ENCODE measurements at regions not wholly inside any gene's neighbourhood (a gene's known extent, or its start where the extent isn't known, plus 50 kb on each side); places are given as distances from the start of the nearest gene placed in this dataset.
"Not testable (repeated sequence)": the region's sequence is repeated elsewhere in the genome, so short reads cannot be mapped to it uniquely, and the experiment has no call there.

DNA sequence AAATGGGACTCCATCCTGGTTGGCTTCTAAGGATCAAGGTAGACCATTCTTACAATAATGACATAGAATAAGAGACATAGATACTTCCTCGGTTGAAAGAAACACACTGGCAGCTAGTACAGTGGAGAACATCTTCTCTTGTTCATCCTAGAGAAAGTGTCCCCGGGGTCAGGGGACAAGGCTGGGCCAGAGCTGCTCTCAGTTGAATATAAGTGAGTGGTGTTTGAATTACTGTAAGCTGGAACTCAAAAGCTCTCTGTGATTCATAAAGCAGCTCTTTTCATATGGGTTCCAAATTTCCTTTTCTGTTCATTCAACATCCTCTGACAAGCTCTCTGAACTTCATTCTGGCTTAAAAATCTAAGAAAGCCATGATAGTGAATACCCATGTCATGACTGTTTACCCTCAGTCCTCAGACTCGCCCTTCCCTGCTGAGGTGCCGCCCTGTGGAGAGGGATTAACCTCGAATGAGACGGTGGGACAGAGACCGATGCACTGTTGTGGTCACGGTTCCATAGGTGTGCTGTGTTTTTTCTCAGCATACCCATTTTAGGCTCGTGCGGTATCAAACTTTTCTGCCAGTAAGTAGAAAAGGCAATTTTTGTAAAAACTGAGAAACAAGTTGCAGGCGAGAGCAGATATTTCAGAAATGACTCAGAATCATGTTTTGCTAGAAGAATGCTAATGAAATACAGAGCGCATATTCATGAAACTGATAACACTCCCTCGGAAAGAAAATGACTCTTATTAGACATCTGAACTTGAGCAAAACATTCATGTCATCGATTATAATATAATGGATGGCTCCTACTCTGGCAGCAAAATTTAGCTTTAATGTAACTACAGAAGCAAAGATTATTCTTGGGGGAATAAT lies 351.1 kb downstream of the ANAPC1 start:
- H3K36me3 Mint-ChIP-seq (ENCODE audit: low read depth); intact Hi-C loops (cut with micrococcal nuclease); H3K9me3 Mint-ChIP-seq; H3K27me3 Mint-ChIP-seq: not testable (repeated sequence)
- Mint-ChIP-seq H3K27ac (peak overlapping the region; percentile 92), H3K4me1 (peaks cover 34% of the 10 kb centered on the region), H3K4me3 (peak overlapping the region; percentile 75)
- DNase-seq = peak; percentile 78

GRCh38 chr2:111533557-111534247 lies 350.3 kb downstream of the ANAPC1 start:
- intact Hi-C loops (cut with micrococcal nuclease); H3K27me3 Mint-ChIP-seq; H3K36me3 Mint-ChIP-seq (ENCODE audit: low read depth); H3K9me3 Mint-ChIP-seq: not testable (repeated sequence)
- Mint-ChIP-seq H3K4me3 (peak overlapping the region; percentile 68), H3K27ac (peak overlapping the region; percentile 84), H3K4me1 (peaks cover 32% of the 10 kb centered on the region)
- peak; percentile 62 for DNase-seq

GRCh38 chr2:111534910-111535352 lies 349.1 kb downstream of the ANAPC1 start:
- Mint-ChIP-seq H3K9me3 (peaks cover 4% of the 10 kb centered on the region), H3K27me3 (no peaks in the 10 kb centered on the region), H3K27ac (peak overlapping the region; percentile 75), H3K4me3 (peak overlapping the region; percentile 14), H3K4me1 (peaks cover 32% of the 10 kb centered on the region), H3K36me3 (ENCODE audit: low read depth) (peaks cover 7% of the 10 kb centered on the region)
- intact Hi-C loops (cut with micrococcal nuclease) = no loop called here
- peak; percentile 58 for DNase-seq

DNA sequence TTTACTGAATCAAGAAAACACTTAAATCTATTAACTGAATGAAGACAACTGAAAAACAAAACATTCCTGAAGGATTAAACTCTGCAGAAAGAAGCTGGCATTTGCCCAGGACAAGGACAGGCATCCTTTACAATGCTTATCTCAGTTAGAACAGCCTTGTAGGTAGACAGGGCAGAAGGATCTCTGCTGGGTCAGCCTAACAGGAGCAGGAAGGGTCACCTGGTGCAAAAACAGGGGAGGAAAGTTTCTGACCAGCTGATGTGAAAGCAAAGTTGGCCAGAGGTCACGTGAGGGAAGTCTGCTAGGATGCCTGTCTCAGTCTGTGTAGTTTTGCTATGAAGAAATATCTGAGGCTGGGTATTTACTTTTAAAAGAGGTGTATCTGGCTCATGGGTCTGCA lies 348.6 kb downstream of the ANAPC1 start:
- DNase-seq = no peak
- Mint-ChIP-seq H3K36me3 (ENCODE audit: low read depth) (peaks cover 7% of the 10 kb centered on the region), H3K4me1 (peaks cover 30% of the 10 kb centered on the region), H3K27ac (peak overlapping the region; percentile 25), H3K9me3 (peaks cover 4% of the 10 kb centered on the region), H3K4me3 (no peak overlapping the region), H3K27me3 (no peaks in the 10 kb centered on the region)
- intact Hi-C loops (cut with micrococcal nuclease) = no loop called here

GRCh38 chr2:111537078-111537655 lies 346.8 kb downstream of the ANAPC1 start:
- DNase-seq = no peak
- no peak overlapping the region for H3K4me3 Mint-ChIP-seq
- no peaks in the 10 kb centered on the region for H3K27me3 Mint-ChIP-seq
- peaks cover 31% of the 10 kb centered on the region for H3K4me1 Mint-ChIP-seq
- H3K9me3 Mint-ChIP-seq = peaks cover 4% of the 10 kb centered on the region
- intact Hi-C loops (cut with micrococcal nuclease) = no loop called here
- no peak overlapping the region for H3K27ac Mint-ChIP-seq
- H3K36me3 Mint-ChIP-seq (ENCODE audit: low read depth) = peaks cover 7% of the 10 kb centered on the region

- H3K27me3 Mint-ChIP-seq; H3K9me3 Mint-ChIP-seq; DNase-seq; H3K36me3 Mint-ChIP-seq (ENCODE audit: low read depth); H3K27ac Mint-ChIP-seq; intact Hi-C loops (cut with micrococcal nuclease); H3K4me3 Mint-ChIP-seq: not testable (repeated sequence)
- H3K4me1 Mint-ChIP-seq = peaks cover 15% of the 10 kb centered on the region
These were observed 344.0 kb downstream of the ANAPC1 start for GRCh38 chr2:111539991-111540390.

GRCh38 chr2:111542120-111542774 lies 341.7 kb downstream of the ANAPC1 start:
- intact Hi-C loops (cut with micrococcal nuclease); H3K36me3 Mint-ChIP-seq (ENCODE audit: low read depth); H3K4me1 Mint-ChIP-seq; H3K9me3 Mint-ChIP-seq; H3K4me3 Mint-ChIP-seq; DNase-seq; H3K27me3 Mint-ChIP-seq; H3K27ac Mint-ChIP-seq: not testable (repeated sequence)

- DNase-seq; H3K27ac Mint-ChIP-seq; H3K27me3 Mint-ChIP-seq; H3K4me3 Mint-ChIP-seq; intact Hi-C loops (cut with micrococcal nuclease); H3K9me3 Mint-ChIP-seq; H3K4me1 Mint-ChIP-seq; H3K36me3 Mint-ChIP-seq (ENCODE audit: low read depth): not testable (repeated sequence)
These were observed 340.0 kb downstream of the ANAPC1 start for GRCh38 chr2:111544006-111544405.

- H3K27me3 Mint-ChIP-seq; H3K9me3 Mint-ChIP-seq; H3K36me3 Mint-ChIP-seq (ENCODE audit: low read depth); DNase-seq; H3K4me3 Mint-ChIP-seq; H3K27ac Mint-ChIP-seq; H3K4me1 Mint-ChIP-seq; intact Hi-C loops (cut with micrococcal nuclease): not testable (repeated sequence)
These were observed 338.1 kb downstream of the ANAPC1 start for GRCh38 chr2:111545723-111546431.

GRCh38 chr2:111546578-111546977 lies 337.4 kb downstream of the ANAPC1 start:
- H3K27me3 Mint-ChIP-seq; intact Hi-C loops (cut with micrococcal nuclease); H3K9me3 Mint-ChIP-seq; DNase-seq; H3K36me3 Mint-ChIP-seq (ENCODE audit: low read depth); H3K4me3 Mint-ChIP-seq; H3K4me1 Mint-ChIP-seq: not testable (repeated sequence)
- peak overlapping the region; percentile 75 for H3K27ac Mint-ChIP-seq

- H3K9me3 Mint-ChIP-seq; H3K27me3 Mint-ChIP-seq; H3K27ac Mint-ChIP-seq; H3K4me3 Mint-ChIP-seq; intact Hi-C loops (cut with micrococcal nuclease); H3K4me1 Mint-ChIP-seq; H3K36me3 Mint-ChIP-seq (ENCODE audit: low read depth); DNase-seq: not testable (repeated sequence)
These were observed 334.8 kb downstream of the ANAPC1 start for GRCh38 chr2:111549174-111549573.

DNA sequence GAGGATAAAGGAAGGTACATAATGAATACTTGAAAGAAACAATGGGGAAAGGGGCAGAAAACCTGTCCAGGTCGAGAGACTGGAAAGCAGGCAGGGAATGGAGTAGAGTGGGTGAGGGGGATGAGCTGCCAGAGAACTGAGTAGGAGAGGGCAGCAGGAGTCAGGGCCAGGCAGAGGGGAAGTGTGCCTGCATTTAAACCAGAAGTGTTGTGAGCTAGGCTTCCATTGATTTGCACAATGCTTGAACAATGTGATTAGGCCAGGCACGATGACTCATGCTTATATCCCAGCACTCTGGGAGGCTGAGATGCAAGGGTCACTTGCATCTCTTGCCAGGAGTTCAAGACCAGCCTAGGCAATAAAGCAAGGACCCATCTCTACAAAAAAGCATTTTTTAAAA lies 332.6 kb downstream of the ANAPC1 start:
- DNase-seq; H3K4me1 Mint-ChIP-seq; H3K27ac Mint-ChIP-seq; H3K27me3 Mint-ChIP-seq; intact Hi-C loops (cut with micrococcal nuclease); H3K36me3 Mint-ChIP-seq (ENCODE audit: low read depth); H3K9me3 Mint-ChIP-seq; H3K4me3 Mint-ChIP-seq: not testable (repeated sequence)

DNA sequence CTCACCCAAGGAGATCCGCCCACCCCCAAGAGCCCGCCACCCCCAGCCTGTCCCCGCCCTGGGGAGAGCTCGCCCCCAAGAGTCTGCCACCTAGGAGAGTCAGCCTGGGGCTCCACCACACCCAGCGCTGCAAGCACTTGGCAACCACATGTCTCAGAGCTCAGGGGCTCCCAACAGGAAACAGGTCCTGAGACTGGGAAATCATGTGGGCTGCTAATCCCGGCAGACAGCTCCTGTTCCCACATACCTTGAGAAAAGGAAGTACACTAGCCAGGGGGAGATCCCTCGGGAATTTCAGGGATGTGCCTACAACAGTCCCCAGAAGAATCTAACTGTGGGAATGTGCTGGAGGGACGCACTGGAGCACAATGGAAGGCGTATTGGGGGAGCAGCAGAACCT lies 331.4 kb downstream of the ANAPC1 start:
- H3K4me1 Mint-ChIP-seq; intact Hi-C loops (cut with micrococcal nuclease): not testable (repeated sequence)

More for the DNA sequence above, 331.4 kb downstream of the ANAPC1 start:
- H3K4me3 Mint-ChIP-seq; H3K9me3 Mint-ChIP-seq; DNase-seq; H3K27ac Mint-ChIP-seq; H3K27me3 Mint-ChIP-seq; H3K36me3 Mint-ChIP-seq (ENCODE audit: low read depth): not testable (repeated sequence)
